HG02642 (cell line): ENCODE measurements at regions not wholly inside any gene's neighbourhood (a gene's known extent, or its start where the extent isn't known, plus 50 kb on each side); places are given as distances from the start of the nearest gene placed in this dataset.

Experiments
- ATAC-seq: cut with Tn5 transposase; IDR thresholded peaks from one replicate; pipeline ENCODE4 v1.9.1; 2021; ENCODE audit warnings: mild to moderate bottlenecking; ENCODE audit not compliant: unreplicated experiment, poor library complexity

DNA sequence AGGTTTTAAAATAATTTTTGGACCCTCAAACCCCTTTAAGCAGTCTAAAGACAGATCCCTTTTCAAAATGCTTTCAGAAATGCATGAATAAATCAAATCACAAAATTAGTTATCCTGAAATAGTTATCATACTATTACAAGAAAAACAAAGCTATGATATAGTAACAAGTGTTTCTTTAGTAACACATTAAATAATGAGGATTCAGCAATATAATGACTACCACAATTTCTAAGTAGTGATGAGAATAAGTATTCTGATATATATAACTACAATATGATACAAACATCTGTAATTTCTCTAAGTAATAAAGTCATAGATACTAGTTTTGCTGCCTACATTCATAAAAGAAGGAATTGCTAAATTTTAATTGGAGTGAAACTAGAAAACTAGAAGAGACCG lies 53.0 kb upstream of the TMEM168 start:
- ATAC-seq, result no peak
